ENCODE measurements at regions not wholly inside any gene's neighbourhood (a gene's known extent, or its start where the extent isn't known, plus 50 kb on each side); places are given as distances from the start of the nearest gene placed in this dataset.

- H3K36me3 ChIP-seq = no peaks in the 10 kb centered on the region
- intact Hi-C loops (cut with DNase I) = no loop called here
- no peak overlapping the region for H3K4me3 ChIP-seq
- WGBS (ENCODE audit: insufficient coverage, low coverage, low lambda C conversion rate, missing lambda C conversion rate) = 17% methylated on average over 9 of the region's 9 CpGs
- H3K9me3 ChIP-seq = no peaks in the 10 kb centered on the region
- DNase-seq (no peak), ATAC-seq (no peak)
- no peaks in the 10 kb centered on the region for H3K4me1 ChIP-seq
- H3K27me3 ChIP-seq = no peaks in the 10 kb centered on the region
- H3K27ac ChIP-seq = no peak overlapping the region
- TF ChIP-seq, protein P1, sequence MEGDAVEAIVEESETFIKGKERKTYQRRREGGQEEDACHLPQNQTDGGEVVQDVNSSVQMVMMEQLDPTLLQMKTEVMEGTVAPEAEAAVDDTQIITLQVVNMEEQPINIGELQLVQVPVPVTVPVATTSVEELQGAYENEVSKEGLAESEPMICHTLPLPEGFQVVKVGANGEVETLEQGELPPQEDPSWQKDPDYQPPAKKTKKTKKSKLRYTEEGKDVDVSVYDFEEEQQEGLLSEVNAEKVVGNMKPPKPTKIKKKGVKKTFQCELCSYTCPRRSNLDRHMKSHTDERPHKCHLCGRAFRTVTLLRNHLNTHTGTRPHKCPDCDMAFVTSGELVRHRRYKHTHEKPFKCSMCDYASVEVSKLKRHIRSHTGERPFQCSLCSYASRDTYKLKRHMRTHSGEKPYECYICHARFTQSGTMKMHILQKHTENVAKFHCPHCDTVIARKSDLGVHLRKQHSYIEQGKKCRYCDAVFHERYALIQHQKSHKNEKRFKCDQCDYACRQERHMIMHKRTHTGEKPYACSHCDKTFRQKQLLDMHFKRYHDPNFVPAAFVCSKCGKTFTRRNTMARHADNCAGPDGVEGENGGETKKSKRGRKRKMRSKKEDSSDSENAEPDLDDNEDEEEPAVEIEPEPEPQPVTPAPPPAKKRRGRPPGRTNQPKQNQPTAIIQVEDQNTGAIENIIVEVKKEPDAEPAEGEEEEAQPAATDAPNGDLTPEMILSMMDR (IDR thresholded peaks at IDR 0.05) = no peak
- TF ChIP-seq POLR2A (IDR thresholded peaks at IDR 0.05) = no peak
Measured at GRCh38 chr7:153524070-153524601, 528.1 kb upstream of the DPP6 start.

GRCh38 chr7:153529100-153529499 lies 523.1 kb upstream of the DPP6 start:
- DNase-seq (no peak), ATAC-seq (no peak)
- no peaks in the 10 kb centered on the region for H3K27me3 ChIP-seq
- no peaks in the 10 kb centered on the region for H3K4me1 ChIP-seq
- H3K27ac ChIP-seq = no peak overlapping the region
- intact Hi-C loops (cut with DNase I) = no loop called here
- H3K9me3 ChIP-seq = no peaks in the 10 kb centered on the region
- no peak overlapping the region for H3K4me3 ChIP-seq
- H3K36me3 ChIP-seq = no peaks in the 10 kb centered on the region
- TF ChIP-seq, protein P1 (IDR thresholded peaks at IDR 0.05) = no peak
- no peak for TF ChIP-seq POLR2A (IDR thresholded peaks at IDR 0.05)
- no CpG with 5 or more reads among the region's 7 CpGs for WGBS (ENCODE audit: insufficient coverage, low coverage, low lambda C conversion rate, missing lambda C conversion rate)

DNA sequence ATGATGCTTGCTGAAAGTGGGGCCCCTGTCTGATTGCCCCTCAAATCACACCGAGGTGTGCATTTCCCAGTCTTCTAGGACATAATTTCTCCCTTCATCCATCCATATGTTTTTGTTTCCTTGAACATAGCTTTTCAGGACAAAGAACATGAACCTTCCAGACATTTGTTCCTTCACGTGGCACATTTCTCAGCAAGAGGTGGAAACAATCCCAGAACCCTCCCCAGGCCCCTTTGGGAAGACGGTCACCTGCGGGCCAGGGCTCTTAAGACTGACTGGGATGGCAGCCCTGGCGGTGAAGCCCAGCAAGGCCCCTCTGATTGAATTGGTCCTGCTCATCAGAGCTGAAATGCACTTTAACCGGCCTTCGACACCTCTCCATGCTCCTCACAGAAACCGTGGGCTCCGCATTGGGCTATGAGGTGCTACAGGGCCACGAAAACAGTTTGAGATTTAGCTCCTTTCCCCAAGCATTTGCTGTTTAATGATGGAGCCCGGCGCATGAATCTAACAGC lies 522.5 kb upstream of the DPP6 start:
- no peaks in the 10 kb centered on the region for H3K27me3 ChIP-seq
- no peaks in the 10 kb centered on the region for H3K9me3 ChIP-seq
- no peaks in the 10 kb centered on the region for H3K36me3 ChIP-seq
- H3K27ac ChIP-seq = no peak overlapping the region
- DNase-seq (no peak), ATAC-seq (no peak)
- intact Hi-C loops (cut with DNase I) = no loop called here
- H3K4me1 ChIP-seq = no peaks in the 10 kb centered on the region
- WGBS (ENCODE audit: insufficient coverage, low coverage, low lambda C conversion rate, missing lambda C conversion rate) = 69% methylated on average over 10 of the region's 12 CpGs
- TF ChIP-seq POLR2A (IDR thresholded peaks at IDR 0.05) = no peak
- TF ChIP-seq, protein P1 (IDR thresholded peaks at IDR 0.05) = no peak
- H3K4me3 ChIP-seq = no peak overlapping the region

DNA sequence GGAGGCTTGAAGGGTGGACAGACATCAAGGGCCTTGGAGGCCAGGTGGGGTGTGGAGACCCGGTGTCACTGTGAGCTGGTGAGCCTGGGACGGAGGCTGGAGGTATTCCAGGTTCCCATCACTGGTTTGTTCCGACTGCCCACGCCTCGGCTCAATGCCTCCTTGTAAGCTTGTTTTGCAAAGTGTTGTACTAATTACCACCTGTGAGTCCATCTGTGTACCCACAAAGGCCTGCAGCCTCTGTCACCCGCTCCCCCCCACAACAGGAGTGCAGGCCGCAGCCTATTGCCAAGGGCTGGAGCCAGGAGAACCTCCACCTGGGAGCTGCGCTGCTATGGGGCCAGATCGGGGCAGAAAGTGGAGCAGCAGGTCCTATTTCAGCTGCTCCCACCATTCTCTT lies 521.8 kb upstream of the DPP6 start:
- no peak overlapping the region for H3K27ac ChIP-seq
- intact Hi-C loops (cut with DNase I) = no loop called here
- no peaks in the 10 kb centered on the region for H3K36me3 ChIP-seq
- no peak for ATAC-seq
- TF ChIP-seq, protein P1 (IDR thresholded peaks at IDR 0.05) = no peak
- TF ChIP-seq POLR2A (IDR thresholded peaks at IDR 0.05) = no peak
- H3K27me3 ChIP-seq = no peaks in the 10 kb centered on the region
- H3K4me3 ChIP-seq = no peak overlapping the region
- 57% methylated on average over 5 of the region's 9 CpGs for WGBS (ENCODE audit: insufficient coverage, low coverage, low lambda C conversion rate, missing lambda C conversion rate)
- no peaks in the 10 kb centered on the region for H3K4me1 ChIP-seq
- H3K9me3 ChIP-seq = no peaks in the 10 kb centered on the region
- DNase-seq = no peak

DNA sequence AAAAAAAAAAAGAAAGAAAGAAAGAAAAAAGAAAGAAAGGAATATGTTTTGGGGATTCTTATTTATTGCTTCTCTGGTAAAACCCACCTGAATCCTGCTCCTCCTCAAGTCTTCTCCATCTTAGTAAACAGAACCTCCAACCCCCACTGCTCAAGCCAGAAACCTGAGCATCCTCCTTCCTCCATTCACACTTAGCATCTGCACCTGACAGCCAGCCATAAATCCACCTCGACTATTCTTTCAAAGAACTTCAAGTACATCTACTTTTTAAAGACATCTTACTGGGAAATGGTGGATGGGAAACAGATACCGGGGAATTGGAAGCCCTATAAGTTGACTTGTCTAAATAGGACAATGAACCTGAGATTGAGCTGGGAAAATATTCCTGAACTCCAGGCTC lies 519.9 kb upstream of the DPP6 start:
- Histone ChIP-seq H3K36me3 (no peaks in the 10 kb centered on the region), H3K9me3 (no peaks in the 10 kb centered on the region), H3K4me3 (no peak overlapping the region), H3K4me1 (no peaks in the 10 kb centered on the region), H3K27me3 (no peaks in the 10 kb centered on the region), H3K27ac (no peak overlapping the region)
- intact Hi-C loops (cut with DNase I) = no loop called here
- WGBS (ENCODE audit: insufficient coverage, low coverage, low lambda C conversion rate, missing lambda C conversion rate) = 47% methylated on average over 2 of the region's 2 CpGs
- TF ChIP-seq, protein P1 (IDR thresholded peaks at IDR 0.05) = no peak
- TF ChIP-seq POLR2A (IDR thresholded peaks at IDR 0.05) = no peak
- DNase-seq = no peak
- ATAC-seq = no peak
